Stimulated activated CD4-positive, alpha-beta T cell treated with anti-CD3 and anti-CD28 coated beads, Interleukin-1b, Interleukin-23, amount 100 ng/mL, for 1 hour (primary cell): ENCODE measurements at regions not wholly inside any gene's neighbourhood (a gene's known extent, or its start where the extent isn't known, plus 50 kb on each side); places are given as distances from the start of the nearest gene placed in this dataset.
"Not testable (repeated sequence)": the region's sequence is repeated elsewhere in the genome, so short reads cannot be mapped to it uniquely, and the experiment has no call there.

Experiments used
- DNase-seq, 2 donors: peaks; one replicate each; pipeline ENCODE4 v3.0.0-alpha.2; 2020; ENCODE audit warnings: low read depth in 2 of 2

DNA sequence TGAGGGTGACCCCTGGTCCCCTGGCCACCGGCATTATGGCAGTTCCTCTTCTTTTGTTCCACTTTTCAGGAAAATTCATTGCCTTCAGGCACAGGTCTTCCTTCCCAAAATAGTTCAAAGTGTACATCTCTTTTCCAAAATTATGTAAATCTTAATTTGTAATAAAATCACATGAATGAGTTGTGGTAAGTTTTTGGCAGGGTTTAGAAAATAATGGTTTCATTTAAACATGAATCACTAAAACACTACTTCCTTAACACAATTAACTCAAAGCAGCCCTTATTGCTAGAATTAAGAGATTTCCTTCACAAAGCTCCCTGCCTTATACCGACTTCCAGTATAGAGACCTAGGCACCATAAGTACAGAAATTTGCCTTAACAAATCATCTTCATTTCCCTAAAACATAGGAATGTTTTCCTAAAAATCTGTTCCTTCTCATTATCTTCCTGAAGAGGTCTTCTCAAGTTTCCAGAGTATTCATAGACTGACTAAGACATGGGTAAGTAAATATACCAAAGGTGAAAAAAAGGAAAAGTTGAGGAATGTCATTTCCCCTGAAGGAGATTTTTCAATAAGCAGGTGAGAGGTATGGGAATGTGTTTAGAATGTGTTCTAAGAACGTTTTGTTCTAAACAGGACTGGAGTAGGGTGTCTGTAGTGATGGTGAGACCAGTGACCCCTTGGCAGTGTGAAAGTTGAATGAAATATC, 148.2 kb upstream of the CITED2 start:
- no peak for DNase-seq

DNA sequence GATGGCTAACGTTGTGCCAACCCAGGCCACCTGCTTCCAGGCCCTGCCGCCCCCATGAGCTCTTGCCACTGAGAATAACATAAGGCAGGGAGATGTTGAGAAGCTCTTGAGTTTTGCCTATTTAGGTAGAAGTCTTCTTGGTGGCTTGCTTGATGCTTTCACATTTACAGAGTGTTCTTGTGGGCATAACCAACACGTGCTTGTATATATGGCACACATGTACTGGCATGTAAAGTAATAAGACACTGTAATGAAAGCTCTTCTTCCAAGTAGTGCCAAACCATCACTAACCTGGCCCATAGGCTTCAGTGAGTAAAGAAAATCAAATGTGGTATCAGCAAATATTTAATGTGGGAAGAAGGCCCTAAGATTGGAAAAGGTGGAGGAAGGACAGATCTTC, 146.9 kb upstream of the CITED2 start:
- no peak for DNase-seq

- no peak for DNase-seq
Measured at GRCh38 chr6:139520321-139520768, 145.9 kb upstream of the CITED2 start.

DNA sequence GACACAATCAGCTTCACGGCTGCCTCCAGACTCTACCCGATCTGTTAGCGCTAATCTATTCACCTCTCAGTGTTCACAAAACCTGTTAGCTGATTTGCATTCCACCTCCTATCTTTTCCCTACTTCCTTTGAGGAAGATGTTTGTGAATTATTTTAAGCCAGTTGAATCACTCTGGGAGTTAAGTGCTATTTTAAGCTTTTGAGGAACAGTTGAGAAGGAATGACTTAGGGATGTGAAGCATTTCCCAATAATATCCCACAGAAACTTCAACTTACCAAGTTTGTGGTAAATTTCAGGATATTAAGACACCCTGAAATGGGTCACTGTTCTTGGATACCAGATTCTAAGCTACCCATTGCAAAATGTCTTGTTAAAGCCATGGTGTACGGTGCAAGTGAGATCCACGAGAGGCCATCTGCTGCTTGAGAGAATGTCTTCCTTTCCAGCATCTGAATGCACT, 145.2 kb upstream of the CITED2 start:
- DNase-seq: no peak

GRCh38 chr6:139519097-139519496, 144.6 kb upstream of the CITED2 start:
- no peak for DNase-seq

DNA sequence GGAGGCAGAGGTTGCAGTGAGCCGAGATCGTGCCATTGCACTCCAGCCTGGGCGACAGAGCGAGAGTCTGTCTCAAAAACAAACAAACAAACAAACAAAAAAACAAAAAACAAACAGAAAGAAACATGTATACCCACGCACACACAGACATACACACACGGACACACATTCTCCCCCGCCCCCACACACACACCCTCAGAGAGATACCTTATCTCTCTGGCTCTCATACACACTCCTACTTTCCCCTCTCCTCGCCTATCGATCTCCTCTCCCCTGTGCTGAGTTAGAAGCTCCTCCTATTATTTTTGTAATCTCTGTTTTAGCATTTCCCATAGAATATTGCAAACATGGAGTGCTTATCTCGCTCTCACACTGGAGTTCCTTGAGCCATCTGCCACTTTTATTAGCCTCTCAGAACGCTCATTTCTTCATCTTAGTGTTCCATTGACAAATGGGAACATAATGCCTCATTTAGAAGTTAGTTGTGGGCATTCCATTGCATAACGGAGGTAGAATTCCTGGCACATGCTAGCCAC, 144.2 kb upstream of the CITED2 start:
- no peak for DNase-seq

DNA sequence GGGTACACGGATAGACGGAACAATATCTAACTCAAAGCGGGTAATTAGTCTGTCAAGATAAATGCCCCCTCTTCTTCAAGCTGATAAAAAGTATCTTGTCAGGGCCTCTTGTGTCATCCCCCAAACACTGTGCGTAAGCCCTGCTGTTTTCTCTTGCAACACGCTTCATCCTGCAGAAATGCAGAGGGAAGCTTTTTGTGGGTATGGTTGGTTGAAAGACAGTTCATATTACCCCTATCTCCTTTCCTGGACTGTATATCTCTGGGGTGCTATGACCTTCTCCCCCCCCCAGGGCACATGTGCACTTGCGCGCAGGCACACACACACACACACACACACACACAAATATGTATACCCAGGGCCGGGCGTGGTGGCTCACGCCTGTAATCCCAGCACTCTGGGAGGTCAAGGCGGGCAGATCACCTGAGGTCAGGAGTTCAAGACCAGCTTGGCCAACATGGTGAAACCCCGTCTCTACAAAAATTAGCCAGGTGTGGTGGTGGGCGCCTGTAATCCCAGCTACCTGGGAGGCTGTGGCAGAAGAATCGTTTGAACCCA, 143.6 kb upstream of the CITED2 start:
- not testable (repeated sequence) for DNase-seq

DNA sequence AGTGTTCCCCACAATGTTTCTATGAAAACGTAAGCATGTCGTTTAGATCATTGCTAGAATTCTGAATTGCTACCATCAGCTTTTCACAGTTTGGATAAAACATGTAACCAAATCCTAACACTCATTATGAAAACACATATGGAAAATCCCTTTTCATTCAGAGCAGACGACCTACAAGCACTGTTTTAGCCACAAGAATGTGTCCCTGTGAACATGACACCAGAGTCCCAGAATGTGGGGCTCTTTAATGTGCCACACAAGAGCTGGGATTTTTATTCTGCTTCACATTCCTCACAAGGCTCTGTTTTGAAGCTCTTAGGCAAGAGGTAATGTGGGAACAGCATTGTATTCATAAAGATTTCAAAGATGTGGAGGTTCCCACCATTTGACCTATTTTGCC, 141.1 kb upstream of the CITED2 start:
- no peak for DNase-seq

DNA sequence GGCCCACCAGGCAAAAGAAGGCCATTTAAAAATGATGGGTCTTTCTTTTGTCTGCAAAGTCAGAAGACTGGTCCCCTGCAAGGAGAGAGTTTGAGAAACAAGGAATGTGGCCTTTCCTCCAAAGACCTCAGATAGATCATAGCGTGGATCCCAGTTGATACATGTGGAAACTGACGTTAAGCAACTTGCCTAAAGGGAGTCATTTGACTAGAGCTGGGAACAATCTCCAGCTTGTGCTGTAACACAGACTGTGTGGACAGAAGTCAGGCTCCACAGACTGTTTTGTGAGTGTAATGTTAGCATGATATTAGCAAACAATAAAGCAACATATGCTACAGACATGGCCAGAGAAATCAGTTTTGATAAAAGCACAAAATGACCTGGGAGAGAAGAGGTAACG, 140.4 kb upstream of the CITED2 start:
- no peak for DNase-seq

DNA sequence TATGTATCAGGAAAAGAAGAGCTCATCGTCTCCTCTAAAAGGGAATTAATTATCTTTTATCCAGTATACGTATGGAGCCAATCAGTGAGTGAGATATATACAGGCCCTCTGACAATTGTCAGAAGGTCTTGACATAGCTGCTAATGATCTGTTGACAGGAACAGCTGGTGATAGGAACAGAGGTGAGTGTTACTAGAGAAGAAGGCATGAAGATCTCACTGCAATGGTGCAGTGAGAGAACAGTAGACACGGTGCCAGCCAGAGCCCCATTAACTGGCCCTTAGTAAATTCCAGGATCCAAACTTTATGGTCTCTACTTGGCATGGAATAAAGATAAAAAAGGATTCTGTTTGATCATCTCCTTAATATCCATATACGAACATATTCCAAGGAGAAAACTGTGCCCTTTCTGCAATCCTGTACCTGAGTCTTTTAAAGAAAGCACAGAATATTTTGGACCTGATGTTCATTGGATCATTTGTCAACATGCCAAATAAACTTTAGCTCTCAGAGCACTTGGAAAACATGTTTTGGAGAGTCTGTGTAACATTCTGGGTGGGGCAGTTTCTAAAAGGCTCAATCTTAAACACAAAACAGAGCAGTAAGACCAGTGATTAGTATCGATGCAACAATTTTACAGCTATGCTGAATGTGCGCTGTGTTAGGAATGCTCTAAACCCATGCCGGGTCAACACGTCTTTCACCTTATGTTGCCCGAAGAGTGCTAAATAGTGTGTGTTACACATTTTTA, 135.8 kb upstream of the CITED2 start:
- no peak for DNase-seq

DNA sequence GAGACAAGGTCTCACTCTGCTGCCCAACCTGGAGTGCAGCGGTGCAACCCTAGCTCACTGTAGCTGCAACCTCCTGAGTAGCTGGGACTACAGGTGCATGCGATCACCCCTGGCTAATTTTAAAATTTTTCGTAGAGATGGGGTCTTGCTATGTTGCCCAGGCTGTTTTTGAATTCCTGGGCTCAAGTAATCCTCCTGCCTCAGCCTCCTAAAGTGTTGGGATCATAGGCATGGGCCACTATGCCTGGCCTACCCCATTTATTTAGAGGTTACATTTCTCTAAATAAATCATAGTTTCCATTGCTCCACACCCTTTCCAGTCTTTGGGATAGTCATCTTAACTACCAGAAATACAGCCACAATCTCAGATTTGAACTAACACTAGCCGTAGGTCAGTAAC, 134.7 kb upstream of the CITED2 start:
- no peak for DNase-seq

DNA sequence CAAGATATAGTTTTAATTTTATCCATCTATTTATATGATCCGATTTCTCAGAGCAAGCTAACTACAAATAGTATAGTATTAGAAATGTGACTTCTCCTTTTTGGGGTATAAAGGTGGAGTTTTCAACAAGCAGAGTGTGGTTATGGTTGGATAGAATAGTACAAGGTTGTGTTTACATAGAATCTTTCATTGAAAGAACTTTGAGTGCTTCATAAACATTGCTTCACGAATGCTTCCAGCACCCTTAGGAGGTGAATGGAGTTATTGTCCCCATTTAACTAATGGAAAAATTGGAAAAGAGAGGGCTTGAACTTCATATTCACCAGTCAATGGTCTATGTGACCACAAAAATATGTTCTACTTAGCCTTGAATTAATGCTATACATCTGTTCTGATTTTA, 134.1 kb upstream of the CITED2 start:
- no peak for DNase-seq

DNA sequence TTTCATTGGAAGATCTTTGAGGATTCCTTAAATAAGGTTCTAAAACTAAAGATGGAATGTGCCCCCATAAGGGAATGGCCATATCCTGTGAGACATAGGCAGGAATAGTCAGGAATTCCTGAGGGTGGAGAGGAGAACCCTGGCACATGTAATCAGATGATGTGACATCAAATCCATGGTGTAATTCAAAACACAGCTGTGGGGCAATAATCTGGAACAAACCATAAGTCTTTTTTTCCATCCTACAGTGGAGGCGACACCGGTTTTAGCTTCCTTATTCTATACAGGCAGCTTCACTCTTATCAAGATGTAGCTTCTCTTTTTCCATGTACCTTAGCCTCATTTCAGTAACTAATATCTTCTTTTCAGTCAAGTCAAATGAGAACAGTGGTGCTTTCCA, 133.6 kb upstream of the CITED2 start:
- no peak for DNase-seq

- DNase-seq: no peak
Measured at GRCh38 chr6:139500977-139501376, 126.5 kb upstream of the CITED2 start.

- no peak for DNase-seq
Measured at GRCh38 chr6:139498715-139499114, 124.3 kb upstream of the CITED2 start.

- DNase-seq: no peak
Measured at GRCh38 chr6:139497345-139497961, 123.0 kb upstream of the CITED2 start.

GRCh38 chr6:139496654-139497344, 122.4 kb upstream of the CITED2 start:
- no peak for DNase-seq

- DNase-seq: no peak
Measured at GRCh38 chr6:139494376-139494990, 120.0 kb upstream of the CITED2 start.

- no peak for DNase-seq
Measured at GRCh38 chr6:139490482-139490881, 116.0 kb upstream of the CITED2 start.

GRCh38 chr6:139486476-139486799, 112.0 kb upstream of the CITED2 start:
- no peak for DNase-seq

- DNase-seq: no peak
Measured at GRCh38 chr6:139485742-139486475, 111.5 kb upstream of the CITED2 start.
